ENCODE measurements at regions not wholly inside any gene's neighbourhood (a gene's known extent, or its start where the extent isn't known, plus 50 kb on each side); places are given as distances from the start of the nearest gene placed in this dataset.

DNA sequence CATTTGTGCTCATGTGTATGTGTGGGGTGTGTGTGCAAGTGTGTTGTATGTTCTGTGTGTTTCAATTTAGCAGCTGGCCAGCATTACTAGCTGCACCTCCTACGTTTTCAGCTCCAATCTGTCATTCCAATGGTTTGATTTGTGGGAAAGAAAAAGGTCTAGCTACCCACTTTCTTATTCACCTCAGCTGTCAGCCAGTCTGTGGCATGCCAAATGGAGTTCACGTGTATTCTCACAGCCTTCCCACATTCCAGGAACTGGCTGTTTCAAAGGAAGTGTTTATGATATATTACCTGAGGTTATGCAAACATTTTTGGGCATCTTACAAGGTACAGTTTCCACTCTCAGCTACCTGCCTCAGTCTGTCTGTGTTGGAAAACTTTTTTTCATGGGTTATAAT, 220.2 kb upstream of the CPNE8 start:
- DNase-seq (ENCODE audit: low read depth): no peak

DNA sequence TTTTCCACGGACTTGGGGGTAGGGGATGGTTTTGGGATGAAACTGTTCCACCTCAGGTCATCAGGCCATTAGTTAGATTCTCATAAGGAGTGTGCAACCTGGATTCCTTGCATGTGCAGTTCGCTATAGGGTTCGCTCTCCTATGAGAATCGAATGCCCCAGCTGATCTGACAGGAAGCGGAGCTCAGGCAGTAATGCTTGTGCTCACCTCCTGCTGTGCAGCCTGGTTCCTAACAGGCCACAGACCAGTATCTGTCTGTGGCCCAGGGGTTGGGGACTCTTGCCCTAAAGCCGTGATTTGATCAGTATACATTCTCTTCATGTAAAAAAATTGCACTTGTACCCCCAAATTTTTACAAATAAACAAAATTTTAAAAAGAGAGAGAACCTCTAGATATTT, 219.4 kb upstream of the CPNE8 start:
- DNase-seq (ENCODE audit: low read depth): no peak

DNA sequence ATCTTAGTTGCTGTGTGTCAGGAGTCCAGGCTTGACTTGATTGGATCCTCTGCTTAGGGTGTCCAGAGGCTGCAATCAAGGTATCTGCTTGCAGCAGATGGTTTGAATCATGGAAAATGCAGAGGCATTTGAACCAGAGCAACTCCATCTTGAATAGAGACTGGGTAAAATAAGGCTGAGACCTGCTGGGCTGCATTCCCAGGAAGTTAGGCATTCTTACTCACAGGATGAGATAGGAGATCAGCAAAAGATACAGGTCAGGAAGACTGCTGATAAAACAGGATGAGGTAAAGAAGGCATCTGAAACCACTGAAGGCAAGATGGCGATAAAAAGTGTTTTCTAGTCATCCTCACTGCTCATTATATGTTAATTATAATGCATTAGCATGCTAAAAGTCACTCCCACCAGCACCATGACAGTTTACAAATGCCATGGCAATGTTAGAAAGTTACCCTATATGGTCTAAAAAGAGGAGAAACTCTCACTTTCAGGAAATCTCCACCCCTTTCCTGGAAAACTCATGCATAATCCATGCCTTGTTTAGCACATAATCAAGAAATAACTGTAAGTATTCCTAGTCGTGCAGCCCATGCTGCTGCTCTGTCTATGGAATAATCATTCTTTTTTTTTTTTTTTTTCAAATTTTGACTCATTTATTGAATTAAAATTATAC, 218.3 kb upstream of the CPNE8 start:
- no peak for DNase-seq (ENCODE audit: low read depth)

DNA sequence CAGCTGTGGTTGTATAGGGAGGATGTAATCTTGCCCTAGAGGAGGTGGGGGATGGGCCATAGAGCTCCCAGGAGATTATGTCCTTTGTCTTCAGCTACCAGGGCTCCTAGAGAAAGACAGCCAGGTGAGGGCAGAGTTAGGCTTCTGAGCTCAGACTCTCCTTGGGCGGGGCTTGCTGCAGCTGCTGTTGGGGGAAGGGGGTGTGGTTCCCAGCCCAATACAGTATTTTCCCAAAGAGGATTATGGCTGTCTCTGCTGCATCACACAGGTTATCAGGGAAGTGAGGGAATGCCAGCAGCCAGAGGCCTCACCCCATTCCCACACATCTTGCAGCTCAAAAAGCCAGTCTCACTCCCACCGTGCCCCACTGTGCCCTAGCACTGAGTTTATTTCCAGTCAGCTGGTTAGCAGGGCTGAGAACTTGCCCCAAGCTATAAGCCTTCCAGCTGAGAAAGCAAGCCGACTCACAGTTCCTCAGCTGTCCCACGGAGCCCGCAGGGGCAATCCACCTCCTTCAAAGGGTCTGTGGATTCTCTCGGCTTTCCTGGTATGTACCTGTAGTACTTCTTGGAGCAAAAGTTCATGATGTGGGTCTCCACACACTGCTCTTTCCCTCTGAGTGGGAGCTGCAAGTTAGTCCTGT, 217.3 kb upstream of the CPNE8 start:
- DNase-seq (ENCODE audit: low read depth): no peak

DNA sequence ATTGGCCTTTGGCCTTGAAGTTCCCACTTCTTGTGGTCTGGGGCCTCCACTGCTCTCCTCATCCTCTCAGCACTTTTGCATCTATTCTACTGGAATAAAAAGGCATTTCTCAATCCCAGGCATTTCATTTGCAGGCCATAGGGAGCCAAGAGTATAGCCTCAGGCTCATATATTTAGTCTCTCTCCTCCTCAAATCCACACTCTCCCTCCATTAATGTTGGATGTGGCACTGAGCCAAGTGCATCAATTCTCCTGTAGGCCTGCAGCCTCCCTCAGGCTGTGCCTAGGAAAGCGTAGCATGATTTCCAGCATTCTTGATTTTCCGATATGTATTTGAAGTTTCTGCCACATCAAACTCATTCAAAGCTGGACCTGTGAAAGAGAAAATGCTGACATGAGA, 211.5 kb upstream of the CPNE8 start:
- DNase-seq (ENCODE audit: low read depth): no peak

DNA sequence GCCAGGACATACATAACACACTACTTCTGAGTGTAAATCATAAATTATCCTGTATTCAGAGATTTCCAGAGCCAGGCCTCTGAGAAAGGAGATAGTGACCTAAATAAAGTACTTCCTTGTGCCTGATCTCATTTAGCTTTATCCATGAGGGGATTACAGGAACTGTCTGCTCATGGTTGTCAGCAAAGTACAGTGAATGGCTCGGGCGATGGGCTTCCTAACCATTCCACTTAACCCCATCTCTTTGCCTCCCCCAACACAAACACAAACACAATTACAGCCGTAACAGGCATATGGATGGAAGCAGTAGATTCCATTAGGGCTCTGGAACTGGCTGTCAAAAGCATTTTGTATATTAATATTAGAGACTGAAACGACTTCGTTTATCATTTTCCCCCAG, 206.7 kb upstream of the CPNE8 start:
- DNase-seq (ENCODE audit: low read depth): no peak

DNA sequence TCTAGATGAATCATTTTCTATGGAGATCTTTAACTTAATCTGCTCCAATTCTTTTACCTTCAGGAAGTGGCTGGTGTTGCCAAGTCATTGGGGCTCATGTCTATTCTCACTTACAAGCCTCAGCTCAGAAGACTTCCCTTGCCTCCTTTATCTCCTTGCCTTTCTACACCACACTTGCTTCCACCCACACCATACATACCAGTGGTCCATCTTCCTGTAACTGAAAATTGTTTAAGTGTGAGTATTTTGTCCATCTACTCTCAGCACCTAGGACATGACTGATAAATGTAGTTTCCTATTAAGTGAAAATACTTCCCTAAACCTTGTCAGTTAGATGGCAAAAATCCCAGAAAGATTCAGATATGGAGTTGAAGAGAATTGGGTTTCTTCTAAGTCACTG, 199.7 kb upstream of the CPNE8 start:
- no peak for DNase-seq (ENCODE audit: low read depth)

DNA sequence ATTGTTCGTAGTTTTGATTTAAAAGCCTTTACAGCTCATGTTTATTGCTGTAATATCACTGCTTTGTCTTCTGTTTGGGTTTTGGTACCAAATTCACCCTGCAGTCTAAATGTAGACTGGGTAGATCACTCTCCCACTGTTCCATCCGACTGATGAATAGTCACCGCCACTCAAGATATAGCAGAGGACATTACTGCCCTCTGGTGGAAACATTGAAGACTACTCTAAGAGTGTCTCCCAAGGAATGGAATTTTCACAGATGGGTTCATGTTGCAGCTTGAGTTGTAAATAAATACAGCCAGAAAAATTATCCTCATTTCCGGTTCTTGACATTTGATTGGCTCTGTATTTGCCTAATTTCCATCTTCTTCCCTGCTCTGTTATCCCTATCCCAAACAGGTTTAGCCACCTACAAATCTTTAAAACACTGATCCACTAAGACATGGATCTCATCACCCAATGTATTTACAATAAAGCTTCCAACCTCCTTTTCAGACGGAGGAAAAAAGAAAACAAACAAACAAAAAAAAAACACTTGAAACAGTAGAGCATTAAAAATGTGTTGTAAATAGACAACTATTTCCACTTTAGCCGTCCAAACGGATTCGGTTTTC, 198.3 kb upstream of the CPNE8 start:
- peak; percentile 12 for DNase-seq (ENCODE audit: low read depth)

DNA sequence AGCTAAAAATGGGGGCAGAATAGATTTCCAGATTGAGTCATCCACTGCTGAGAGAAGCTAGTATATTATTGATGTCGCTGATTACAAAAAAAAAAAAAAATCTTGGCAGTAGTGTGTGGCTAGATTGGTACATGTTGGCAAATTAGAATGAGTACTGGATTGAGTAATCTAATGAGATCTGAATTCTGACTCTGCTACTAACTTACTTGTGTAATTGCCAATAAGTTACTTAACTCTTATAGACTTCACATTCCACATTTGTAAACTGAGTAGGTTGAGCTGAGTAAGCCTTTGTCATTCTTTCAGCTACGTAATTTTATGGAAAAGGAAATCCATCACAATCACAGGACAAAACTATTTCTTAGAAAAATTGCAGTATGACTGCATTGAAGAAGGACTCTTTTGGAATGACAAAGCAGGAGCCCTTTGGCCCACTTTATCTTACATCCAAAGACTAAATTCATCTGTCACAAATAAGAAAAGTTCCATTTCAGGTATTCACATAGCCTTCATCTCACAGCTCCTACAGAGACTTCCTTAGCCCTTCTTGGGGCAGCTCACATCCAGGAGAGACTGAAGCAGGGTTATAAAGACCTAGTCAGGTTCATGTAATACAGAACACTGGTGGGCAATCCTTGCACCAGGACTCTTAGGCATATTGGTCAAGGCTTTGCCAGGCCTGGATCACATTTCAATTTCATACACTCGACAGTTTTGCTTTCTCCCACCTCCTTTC, 197.3 kb upstream of the CPNE8 start:
- DNase-seq (ENCODE audit: low read depth): no peak

DNA sequence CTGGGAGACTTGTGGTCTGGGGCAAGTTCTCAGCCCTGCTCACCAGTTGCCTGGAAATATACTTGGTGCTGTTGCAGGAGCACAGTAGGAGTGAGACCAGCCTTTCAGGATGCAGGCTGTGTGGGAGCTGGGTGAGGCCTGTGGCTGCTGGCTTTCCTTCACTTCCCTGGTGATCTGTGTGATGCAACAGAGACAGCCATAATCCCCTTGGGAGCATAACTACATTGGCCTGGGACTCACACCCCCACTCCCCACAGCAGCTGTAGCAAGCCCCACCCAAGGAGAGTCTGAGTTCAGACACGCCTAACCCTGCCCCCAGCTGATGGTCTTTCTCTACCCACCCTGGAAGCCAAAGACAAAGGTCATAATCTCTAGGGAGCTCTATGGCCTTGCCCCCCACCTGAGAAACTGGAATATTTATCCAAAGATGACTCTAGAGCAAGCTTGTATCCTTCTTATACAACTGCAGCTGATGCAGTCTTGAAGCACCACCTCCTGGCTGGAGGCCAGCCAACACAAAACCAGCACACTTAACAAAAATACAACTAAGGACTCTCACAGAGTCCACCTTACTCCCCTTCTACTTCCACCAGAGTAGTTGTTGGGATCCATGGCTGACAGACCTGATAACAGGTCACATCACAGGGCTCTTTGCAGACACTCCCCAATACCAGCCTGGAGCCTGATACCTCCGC, 190.4 kb upstream of the CPNE8 start:
- no peak for DNase-seq (ENCODE audit: low read depth)

DNA sequence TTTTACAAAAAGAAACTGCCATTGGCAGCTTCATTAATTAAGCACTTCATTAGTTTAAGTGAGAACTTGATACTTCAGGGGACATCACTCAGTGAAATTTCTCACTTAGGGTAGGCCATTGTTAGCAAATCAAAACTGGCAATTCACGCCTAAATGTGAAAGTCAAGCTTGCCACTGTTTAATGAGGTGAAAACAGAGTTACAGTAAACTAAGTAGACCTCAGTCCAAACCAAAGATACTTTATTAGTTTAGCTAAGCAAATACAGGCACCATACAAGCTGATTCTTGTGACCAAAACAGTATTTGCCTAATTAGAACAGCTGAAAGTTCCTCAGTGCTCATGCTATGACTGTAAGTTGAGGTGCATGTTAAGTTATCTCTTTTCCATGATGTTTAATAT, 176.5 kb upstream of the CPNE8 start:
- no peak for DNase-seq (ENCODE audit: low read depth)

DNA sequence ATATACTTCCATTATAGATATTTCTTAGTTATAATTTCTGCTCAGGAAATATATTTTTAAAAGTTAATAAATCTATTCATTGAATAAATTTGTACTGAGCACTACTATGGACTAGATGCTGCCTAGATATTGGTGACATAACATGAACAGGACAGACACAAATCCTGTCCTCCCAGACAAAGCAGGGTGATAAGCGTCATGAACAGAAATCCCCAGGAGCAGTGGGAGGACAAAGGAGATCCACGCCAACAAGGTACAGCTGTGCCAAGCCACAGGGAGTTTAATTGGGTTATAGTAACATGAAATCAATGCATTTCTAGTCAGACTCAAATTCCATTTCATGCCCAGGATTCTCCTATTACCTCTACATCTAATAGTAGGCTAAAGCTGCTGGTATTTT, 171.8 kb upstream of the CPNE8 start:
- no peak for DNase-seq (ENCODE audit: low read depth)

DNA sequence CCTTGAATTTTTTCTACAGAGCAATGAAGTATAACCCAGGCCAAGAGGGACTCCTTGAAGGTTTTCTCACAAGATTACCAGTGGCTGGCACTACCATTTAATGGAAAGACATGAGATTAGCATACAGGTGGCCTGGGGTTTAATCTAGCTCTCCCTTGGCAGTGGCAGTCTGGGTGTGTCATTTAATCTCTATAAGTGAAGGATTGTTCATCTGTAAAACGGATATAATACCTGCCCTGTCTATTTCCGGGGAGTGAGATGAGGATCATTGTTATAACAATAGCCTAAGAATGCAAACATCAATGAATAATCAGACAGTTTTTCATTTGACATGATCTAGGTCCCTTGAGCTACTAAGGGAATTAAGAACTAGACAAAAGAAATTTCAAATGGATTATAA, 168.7 kb upstream of the CPNE8 start:
- DNase-seq (ENCODE audit: low read depth): no peak

DNA sequence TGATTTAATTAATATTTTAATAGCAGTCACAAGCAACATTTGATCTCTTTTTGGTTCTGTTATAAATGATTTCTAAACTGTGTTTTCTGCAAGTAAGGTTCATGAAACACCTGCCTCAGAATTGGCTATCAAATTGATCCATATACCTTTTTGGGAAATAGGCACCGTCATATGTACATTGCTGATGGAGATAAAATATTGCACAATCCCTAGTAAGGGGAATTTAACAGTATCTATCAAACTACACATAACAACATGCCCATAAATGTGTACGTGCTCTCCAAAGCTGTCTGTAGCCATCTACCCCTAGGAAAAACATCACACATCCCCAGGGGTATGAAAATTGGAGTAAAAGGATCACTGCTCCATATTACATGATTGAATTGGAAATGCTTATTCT, 167.3 kb upstream of the CPNE8 start:
- no peak for DNase-seq (ENCODE audit: low read depth)

DNA sequence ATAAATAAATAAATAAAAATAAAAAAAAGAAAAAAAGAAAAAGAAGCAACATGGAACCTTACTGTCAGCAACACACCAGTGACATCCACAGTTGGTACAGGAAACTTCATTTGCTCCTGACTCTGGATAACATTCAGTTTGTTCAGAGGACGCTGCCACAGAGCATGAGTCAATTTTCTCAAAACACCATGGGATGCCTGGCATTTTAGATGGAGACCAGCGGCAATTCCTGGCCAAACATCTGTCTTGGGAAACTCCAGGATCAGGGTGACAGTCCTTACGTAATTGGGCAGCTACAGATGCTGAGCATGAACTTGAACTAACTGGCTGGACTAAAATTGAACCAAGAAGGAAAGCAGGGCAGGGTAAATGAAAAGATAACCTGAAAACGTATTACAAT, 166.2 kb upstream of the CPNE8 start:
- DNase-seq (ENCODE audit: low read depth): no peak

DNA sequence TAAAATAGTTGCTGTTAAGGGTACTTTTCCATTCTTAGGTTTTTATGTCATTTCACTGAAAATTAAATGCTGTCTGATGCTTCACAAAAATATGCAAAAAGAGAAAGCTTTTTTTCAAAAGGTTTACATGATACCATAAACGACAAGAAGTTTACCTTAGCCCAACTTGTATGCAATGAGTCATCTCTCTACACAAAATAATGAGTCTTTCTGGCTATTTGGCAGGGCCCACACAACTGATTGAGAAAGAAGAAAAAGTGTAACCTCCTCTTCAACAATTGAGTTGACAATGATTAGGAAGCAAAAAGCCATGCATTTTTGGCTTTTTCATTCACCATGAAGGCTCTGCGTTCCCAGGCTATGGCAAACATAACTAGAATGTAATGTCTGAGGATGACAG, 165.4 kb upstream of the CPNE8 start:
- DNase-seq (ENCODE audit: low read depth): no peak

DNA sequence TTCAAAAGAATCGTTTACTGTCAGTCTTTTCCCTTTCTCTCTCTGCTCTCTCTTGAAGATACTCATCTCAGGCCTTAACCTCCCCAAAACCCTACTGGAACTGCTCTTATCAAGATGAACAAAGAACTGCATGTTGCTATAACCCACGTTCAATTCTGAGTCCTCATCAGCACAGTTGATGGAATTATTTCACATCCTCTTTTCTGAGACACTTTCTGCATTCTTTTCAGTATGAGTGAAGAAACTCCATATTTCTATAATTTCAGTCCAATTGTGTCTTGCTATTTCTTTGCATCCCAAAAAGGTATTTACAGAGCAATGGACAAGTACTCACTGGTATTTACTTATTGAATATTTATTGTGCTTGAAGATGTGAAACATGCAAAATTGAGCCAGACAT, 160.1 kb upstream of the CPNE8 start:
- no peak for DNase-seq (ENCODE audit: low read depth)

DNA sequence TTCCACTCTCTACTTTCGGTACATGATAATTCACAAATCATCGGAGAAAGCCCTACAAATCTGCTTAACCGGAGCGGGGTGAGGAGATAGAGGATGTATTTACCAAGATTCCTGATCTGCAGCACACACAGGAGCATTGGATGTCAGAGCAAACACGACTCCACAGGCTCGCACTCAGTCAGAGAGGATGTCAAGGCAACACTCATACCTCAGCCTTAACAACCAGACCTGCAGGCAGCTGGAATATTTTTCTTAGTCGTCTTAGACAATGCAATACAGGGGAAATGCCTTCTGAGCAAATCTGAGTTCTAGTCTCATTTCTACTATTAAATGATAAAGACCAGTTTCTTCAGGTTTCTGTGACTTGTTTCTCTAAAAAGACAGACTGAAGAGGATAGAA, 159.3 kb upstream of the CPNE8 start:
- no peak for DNase-seq (ENCODE audit: low read depth)

DNA sequence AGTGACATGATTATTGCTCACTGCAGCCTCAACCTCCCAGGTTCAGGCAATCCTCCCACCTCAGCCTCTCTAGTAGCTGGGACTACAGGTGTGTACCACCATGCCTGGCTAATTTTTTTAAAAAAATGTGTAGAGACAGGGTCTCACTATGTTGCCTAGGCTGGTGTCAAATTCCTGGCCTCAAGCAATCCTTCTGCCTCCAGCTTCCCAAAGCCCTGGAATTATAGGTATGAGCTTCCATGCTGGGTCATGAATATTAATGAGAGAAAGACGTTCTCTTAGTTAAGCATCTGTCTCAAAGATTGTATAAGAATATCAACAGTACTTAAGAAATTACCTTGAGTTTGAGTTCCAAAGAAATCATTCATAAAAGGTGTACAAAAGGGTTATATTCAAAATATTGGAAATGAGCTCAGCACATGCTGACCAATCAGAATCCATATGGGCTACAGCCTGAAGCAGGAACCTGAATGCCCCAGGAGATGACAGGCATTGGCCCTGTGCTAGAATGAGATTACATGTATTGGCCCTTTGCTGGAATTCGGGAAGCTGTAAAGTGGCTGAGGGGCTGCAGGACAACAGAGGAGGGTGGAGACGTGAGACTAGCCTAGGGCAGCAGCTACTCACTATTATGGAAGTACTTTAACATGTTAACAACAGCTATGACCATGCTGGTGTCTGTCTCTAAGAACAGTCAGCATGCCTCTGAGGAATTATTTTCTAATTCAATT, 157.0 kb upstream of the CPNE8 start:
- no peak for DNase-seq (ENCODE audit: low read depth)

DNA sequence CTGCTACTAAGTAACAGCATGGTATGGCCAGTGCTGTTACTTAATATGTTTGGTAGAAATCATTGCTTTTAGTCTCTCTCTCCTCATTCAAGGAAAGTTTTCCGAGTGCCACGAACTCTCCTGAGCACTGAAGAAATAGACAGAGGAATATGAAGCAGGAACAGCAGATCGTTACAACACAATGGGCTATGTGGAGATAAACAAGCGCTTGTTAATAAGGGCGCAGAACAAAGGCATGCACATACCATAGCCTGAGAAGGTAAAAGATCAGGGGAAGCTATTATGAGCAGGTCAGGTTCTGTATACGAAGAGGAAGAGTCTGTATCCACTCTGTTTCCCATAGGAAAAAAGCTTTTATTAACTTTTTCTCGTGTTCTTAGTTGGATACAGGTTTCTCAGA, 156.2 kb upstream of the CPNE8 start:
- no peak for DNase-seq (ENCODE audit: low read depth)

DNA sequence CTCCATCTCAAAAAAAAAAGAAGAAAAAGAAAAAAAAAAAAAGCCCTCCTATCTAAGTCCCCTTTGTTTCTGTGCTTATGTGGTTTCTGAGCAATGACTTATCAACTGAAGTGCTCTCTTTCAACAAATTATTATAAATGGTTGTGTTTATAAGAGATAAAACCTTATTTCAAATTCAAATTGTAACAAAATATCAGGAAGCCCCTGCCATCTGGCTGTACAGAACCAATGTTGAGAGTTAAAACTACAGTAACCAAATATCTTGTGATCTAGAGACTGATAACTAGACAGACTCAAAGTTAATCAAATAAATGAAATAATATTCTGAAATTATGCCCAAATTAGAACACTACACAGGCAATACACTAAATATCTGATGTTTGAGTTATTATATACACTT, 143.0 kb upstream of the CPNE8 start:
- DNase-seq (ENCODE audit: low read depth): no peak
